ENCODE measurements at regions not wholly inside any gene's neighbourhood (a gene's known extent, or its start where the extent isn't known, plus 50 kb on each side); places are given as distances from the start of the nearest gene placed in this dataset.

GRCh38 chr2:30341500-30342267, 105.4 kb upstream of the LCLAT1 start:
- DNase-seq, result no peak

- no peak for DNase-seq
Measured at GRCh38 chr2:30346471-30347169, 100.4 kb upstream of the LCLAT1 start.

GRCh38 chr2:30348825-30349224, 98.2 kb upstream of the LCLAT1 start:
- DNase-seq, result no peak

- DNase-seq, result no peak
Measured at GRCh38 chr2:30349691-30350090, 97.4 kb upstream of the LCLAT1 start.

- DNase-seq, result no peak
Measured at GRCh38 chr2:30351116-30351515, 95.9 kb upstream of the LCLAT1 start.

- no peak for DNase-seq
Measured at GRCh38 chr2:30351949-30352348, 95.1 kb upstream of the LCLAT1 start.

GRCh38 chr2:30354150-30354549, 92.9 kb upstream of the LCLAT1 start:
- DNase-seq, result no peak

GRCh38 chr2:30354621-30355020, 92.4 kb upstream of the LCLAT1 start:
- DNase-seq, result no peak

- DNase-seq, result no peak
Measured at GRCh38 chr2:30355306-30355705, 91.7 kb upstream of the LCLAT1 start.

- DNase-seq, result no peak
Measured at GRCh38 chr2:30356071-30356470, 91.0 kb upstream of the LCLAT1 start.

- DNase-seq, result no peak
Measured at GRCh38 chr2:30356776-30357175, 90.3 kb upstream of the LCLAT1 start.

GRCh38 chr2:30358351-30358750, 88.7 kb upstream of the LCLAT1 start:
- no peak for DNase-seq

GRCh38 chr2:30358842-30359241, 88.2 kb upstream of the LCLAT1 start:
- no peak for DNase-seq

GRCh38 chr2:30359644-30360167, 87.3 kb upstream of the LCLAT1 start:
- DNase-seq, result no peak

GRCh38 chr2:30361751-30362394, 85.2 kb upstream of the LCLAT1 start:
- no peak for DNase-seq

GRCh38 chr2:30362468-30363081, 84.5 kb upstream of the LCLAT1 start:
- no peak for DNase-seq

GRCh38 chr2:30363406-30363805, 83.6 kb upstream of the LCLAT1 start:
- no peak for DNase-seq

GRCh38 chr2:30365201-30365600, 81.8 kb upstream of the LCLAT1 start:
- DNase-seq, result no peak

- peak in 1 of 4 experiments; percentile 29 for DNase-seq
Measured at GRCh38 chr2:30366199-30366691, 80.8 kb upstream of the LCLAT1 start.

GRCh38 chr2:30367232-30368070, 79.6 kb upstream of the LCLAT1 start:
- DNase-seq, result no peak

- no peak for DNase-seq
Measured at GRCh38 chr2:30368258-30368657, 78.8 kb upstream of the LCLAT1 start.

GRCh38 chr2:30371028-30371689, 75.9 kb upstream of the LCLAT1 start:
- no peak for DNase-seq
